BLaER1 (cell line): ENCODE measurements at regions not wholly inside any gene's neighbourhood (a gene's known extent, or its start where the extent isn't known, plus 50 kb on each side); places are given as distances from the start of the nearest gene placed in this dataset.

Source experiments
- H3K27ac ChIP-seq: shearing (Covaris generic); formaldehyde crosslinking; 2 replicates; pipeline ENCODE4 v1.8.1; 2022
- H3K27me3 ChIP-seq: shearing (Covaris generic); formaldehyde crosslinking; 2 replicates; pipeline ENCODE4 v1.8.1; 2022
- H3K36me3 ChIP-seq: shearing (Covaris generic); formaldehyde crosslinking; 2 replicates; pipeline ENCODE4 v1.8.1; 2022
- H3K4me1 ChIP-seq: shearing (Covaris generic); formaldehyde crosslinking; 2 replicates; pipeline ENCODE4 v1.8.1; 2022
- H3K4me2 ChIP-seq: shearing (Covaris generic); formaldehyde crosslinking; 2 replicates; pipeline ENCODE4 v1.8.1; 2022
- H3K4me3 ChIP-seq: shearing (Covaris generic); formaldehyde crosslinking; 2 replicates; pipeline ENCODE4 v1.8.1; 2022
- H3K9ac ChIP-seq: shearing (Covaris generic); formaldehyde crosslinking; 2 replicates; pipeline ENCODE4 v1.8.1; 2022
- H3K9me3 ChIP-seq: shearing (Covaris generic); formaldehyde crosslinking; 2 replicates; pipeline ENCODE4 v1.8.1; 2022
- H4K20me1 ChIP-seq: shearing (Covaris generic); formaldehyde crosslinking; 2 replicates; pipeline ENCODE4 v1.8.1; 2022
- Cebpa-rat ChIP-seq: shearing (Covaris generic); IDR thresholded peaks from 2 replicates; pipeline ENCODE4 v1.8.1; 2022

DNA sequence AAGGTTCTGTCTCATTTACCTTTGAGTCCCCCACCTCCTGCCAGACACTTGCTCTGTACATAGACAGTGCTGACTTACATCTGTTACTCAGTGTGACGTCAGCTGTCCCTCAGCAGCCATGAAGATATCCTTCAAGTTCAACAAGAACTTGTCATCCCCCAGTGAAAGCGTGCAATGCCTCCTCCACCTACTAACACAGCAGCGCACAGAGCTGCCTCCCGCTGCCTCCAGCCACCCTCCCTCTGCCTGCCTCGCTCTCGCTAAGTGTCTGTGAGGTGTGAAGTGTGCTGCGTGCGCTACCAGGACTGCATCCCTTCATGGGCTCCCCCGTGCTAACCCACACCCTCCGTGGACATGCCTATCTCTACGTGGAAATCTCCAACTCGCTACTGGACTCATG lies 621.4 kb downstream of the BRD1 start:
- H3K4me1 ChIP-seq = no peaks in the 10 kb centered on the region
- no peak overlapping the region for H3K9ac ChIP-seq
- TF ChIP-seq Cebpa-rat = no peak
- no peaks in the 10 kb centered on the region for H3K36me3 ChIP-seq
- no peak overlapping the region for H3K27ac ChIP-seq
- no peak overlapping the region for H3K4me2 ChIP-seq
- H3K9me3 ChIP-seq = no peaks in the 10 kb centered on the region
- no peaks in the 10 kb centered on the region for H3K27me3 ChIP-seq
- peaks cover 15% of the 10 kb centered on the region; the same call in 1 of the 2 replicates for H4K20me1 ChIP-seq
- no peak overlapping the region for H3K4me3 ChIP-seq

GRCh38 chr22:49205483-49205800 lies 622.2 kb downstream of the BRD1 start:
- H3K27ac ChIP-seq = no peak overlapping the region
- no peak overlapping the region for H3K4me3 ChIP-seq
- H3K4me1 ChIP-seq = no peaks in the 10 kb centered on the region
- H3K36me3 ChIP-seq = no peaks in the 10 kb centered on the region
- H3K4me2 ChIP-seq = no peak overlapping the region
- no peaks in the 10 kb centered on the region for H3K9me3 ChIP-seq
- no peak overlapping the region for H3K9ac ChIP-seq
- TF ChIP-seq Cebpa-rat = no peak
- peaks cover 15% of the 10 kb centered on the region; the same call in 1 of the 2 replicates for H4K20me1 ChIP-seq
- no peaks in the 10 kb centered on the region for H3K27me3 ChIP-seq

GRCh38 chr22:49204599-49205482 lies 622.8 kb downstream of the BRD1 start:
- Histone ChIP-seq H3K9ac (no peak overlapping the region), H3K9me3 (no peaks in the 10 kb centered on the region), H3K4me3 (no peak overlapping the region), H4K20me1 (peaks cover 15% of the 10 kb centered on the region; the same call in 1 of the 2 replicates), H3K36me3 (no peaks in the 10 kb centered on the region), H3K4me2 (no peak overlapping the region), H3K27ac (no peak overlapping the region), H3K4me1 (no peaks in the 10 kb centered on the region), H3K27me3 (no peaks in the 10 kb centered on the region)
- TF ChIP-seq Cebpa-rat = no peak

DNA sequence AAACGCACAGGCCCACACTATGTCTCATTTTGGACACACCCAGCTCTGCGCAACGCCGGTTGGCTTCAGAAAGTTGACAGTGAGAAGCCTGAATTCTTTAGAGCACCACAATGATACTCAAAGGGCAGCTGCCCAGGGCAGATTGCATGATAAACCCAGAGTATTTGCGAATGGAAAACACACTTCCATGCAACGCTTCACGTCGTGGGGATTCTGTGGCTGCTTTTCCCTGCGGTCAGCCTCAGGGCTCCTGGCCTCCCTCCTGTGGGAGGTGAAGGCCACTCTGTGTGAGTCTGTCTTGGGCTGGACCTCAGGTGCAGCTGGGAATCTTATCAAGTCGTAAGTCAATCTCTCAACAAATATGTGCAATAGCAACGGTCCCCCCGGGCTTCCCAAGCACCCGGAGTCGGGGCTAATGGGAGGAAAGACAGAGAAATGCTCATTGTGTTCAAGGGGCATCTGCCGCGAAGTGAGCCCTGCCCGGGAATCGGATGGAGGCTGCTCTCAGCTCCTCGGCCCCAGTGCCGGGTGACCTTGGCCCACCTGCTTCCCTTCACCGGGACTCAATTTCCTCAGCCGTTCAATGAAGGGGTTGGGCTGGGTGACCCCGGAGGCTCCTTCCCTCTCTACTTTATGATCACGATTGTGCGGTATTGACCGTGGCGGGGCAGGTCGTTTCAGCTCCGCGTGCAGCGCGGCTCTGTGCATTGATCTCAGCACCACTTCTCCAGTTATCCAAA lies 623.6 kb downstream of the BRD1 start:
- no peak for TF ChIP-seq Cebpa-rat
- H3K9ac ChIP-seq = no peak overlapping the region
- H3K4me2 ChIP-seq = no peak overlapping the region
- H3K27ac ChIP-seq = no peak overlapping the region
- H4K20me1 ChIP-seq = peaks cover 15% of the 10 kb centered on the region; the same call in 1 of the 2 replicates
- no peaks in the 10 kb centered on the region for H3K27me3 ChIP-seq
- H3K4me3 ChIP-seq = no peak overlapping the region
- no peaks in the 10 kb centered on the region for H3K36me3 ChIP-seq
- no peaks in the 10 kb centered on the region for H3K4me1 ChIP-seq
- no peaks in the 10 kb centered on the region for H3K9me3 ChIP-seq

- no peaks in the 10 kb centered on the region for H3K36me3 ChIP-seq
- no peak overlapping the region for H3K9ac ChIP-seq
- no peaks in the 10 kb centered on the region for H3K9me3 ChIP-seq
- H3K4me2 ChIP-seq = no peak overlapping the region
- no peak overlapping the region for H3K27ac ChIP-seq
- TF ChIP-seq Cebpa-rat = no peak
- H3K27me3 ChIP-seq = no peaks in the 10 kb centered on the region
- H4K20me1 ChIP-seq = peaks cover 15% of the 10 kb centered on the region; the same call in 1 of the 2 replicates
- H3K4me1 ChIP-seq = no peaks in the 10 kb centered on the region
- no peak overlapping the region for H3K4me3 ChIP-seq
Observed at GRCh38 chr22:49203091-49203858, 624.4 kb downstream of the BRD1 start.

- no peak for TF ChIP-seq Cebpa-rat
- peaks cover 4% of the 10 kb centered on the region; the same call in 1 of the 2 replicates for H4K20me1 ChIP-seq
- H3K4me1 ChIP-seq = no peaks in the 10 kb centered on the region
- no peak overlapping the region for H3K27ac ChIP-seq
- H3K27me3 ChIP-seq = no peaks in the 10 kb centered on the region
- no peaks in the 10 kb centered on the region for H3K36me3 ChIP-seq
- no peaks in the 10 kb centered on the region for H3K9me3 ChIP-seq
- no peak overlapping the region for H3K9ac ChIP-seq
- H3K4me3 ChIP-seq = no peak overlapping the region
- H3K4me2 ChIP-seq = no peak overlapping the region
Observed at GRCh38 chr22:49202226-49202625, 625.4 kb downstream of the BRD1 start.

- H3K9me3 ChIP-seq = no peaks in the 10 kb centered on the region
Observed at GRCh38 chr22:49201046-49201970, 626.4 kb downstream of the BRD1 start.

GRCh38 chr22:49199224-49199623 lies 628.4 kb downstream of the BRD1 start:
- Histone ChIP-seq H3K9ac (no peak overlapping the region), H3K4me1 (no peaks in the 10 kb centered on the region), H3K4me3 (no peak overlapping the region), H3K27ac (no peak overlapping the region), H3K36me3 (no peaks in the 10 kb centered on the region), H3K9me3 (no peaks in the 10 kb centered on the region), H3K4me2 (no peak overlapping the region), H4K20me1 (no peaks in the 10 kb centered on the region; the same call in 1 of the 2 replicates), H3K27me3 (no peaks in the 10 kb centered on the region)
- no peak for TF ChIP-seq Cebpa-rat

More at GRCh38 chr22:49201046-49201970, 626.4 kb downstream of the BRD1 start:
- no peaks in the 10 kb centered on the region for H3K27me3 ChIP-seq
- no peak overlapping the region for H3K4me3 ChIP-seq
- TF ChIP-seq Cebpa-rat = no peak
- H3K9ac ChIP-seq = no peak overlapping the region
- no peak overlapping the region for H3K4me2 ChIP-seq
- no peaks in the 10 kb centered on the region for H3K36me3 ChIP-seq
- H3K4me1 ChIP-seq = no peaks in the 10 kb centered on the region
- no peaks in the 10 kb centered on the region; the same call in 1 of the 2 replicates for H4K20me1 ChIP-seq
- H3K27ac ChIP-seq = no peak overlapping the region

GRCh38 chr22:49198705-49199084 lies 629.0 kb downstream of the BRD1 start:
- Histone ChIP-seq H3K36me3 (no peaks in the 10 kb centered on the region), H3K9ac (no peak overlapping the region), H3K4me3 (no peak overlapping the region), H4K20me1 (no peaks in the 10 kb centered on the region; the same call in 1 of the 2 replicates), H3K9me3 (no peaks in the 10 kb centered on the region), H3K27me3 (no peaks in the 10 kb centered on the region), H3K4me2 (no peak overlapping the region), H3K27ac (no peak overlapping the region), H3K4me1 (no peaks in the 10 kb centered on the region)
- no peak for TF ChIP-seq Cebpa-rat
